ENCODE measurements at regions not wholly inside any gene's neighbourhood (a gene's known extent, or its start where the extent isn't known, plus 50 kb on each side); places are given as distances from the start of the nearest gene placed in this dataset.

DNA sequence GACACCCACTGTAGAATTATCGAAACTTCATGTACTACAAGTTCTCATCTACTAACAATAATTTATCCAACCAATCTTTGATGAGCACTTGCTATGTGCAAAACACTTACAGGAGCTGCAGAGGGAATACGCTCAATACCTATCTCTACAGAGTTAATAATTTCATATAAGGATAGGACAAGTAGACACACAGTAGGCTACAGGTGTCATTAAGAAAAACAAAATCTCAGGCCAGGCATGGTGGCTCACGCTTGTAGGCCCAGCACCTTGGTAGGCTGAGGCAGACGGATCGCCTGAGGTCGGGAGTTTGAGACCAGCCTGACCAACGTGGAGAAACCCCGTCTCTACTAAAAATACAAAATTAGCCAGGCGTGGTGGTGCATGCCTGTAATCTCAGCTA is 91.3 kb upstream of the PLEKHM1 start:
- TF ChIP-seq, protein P1, sequence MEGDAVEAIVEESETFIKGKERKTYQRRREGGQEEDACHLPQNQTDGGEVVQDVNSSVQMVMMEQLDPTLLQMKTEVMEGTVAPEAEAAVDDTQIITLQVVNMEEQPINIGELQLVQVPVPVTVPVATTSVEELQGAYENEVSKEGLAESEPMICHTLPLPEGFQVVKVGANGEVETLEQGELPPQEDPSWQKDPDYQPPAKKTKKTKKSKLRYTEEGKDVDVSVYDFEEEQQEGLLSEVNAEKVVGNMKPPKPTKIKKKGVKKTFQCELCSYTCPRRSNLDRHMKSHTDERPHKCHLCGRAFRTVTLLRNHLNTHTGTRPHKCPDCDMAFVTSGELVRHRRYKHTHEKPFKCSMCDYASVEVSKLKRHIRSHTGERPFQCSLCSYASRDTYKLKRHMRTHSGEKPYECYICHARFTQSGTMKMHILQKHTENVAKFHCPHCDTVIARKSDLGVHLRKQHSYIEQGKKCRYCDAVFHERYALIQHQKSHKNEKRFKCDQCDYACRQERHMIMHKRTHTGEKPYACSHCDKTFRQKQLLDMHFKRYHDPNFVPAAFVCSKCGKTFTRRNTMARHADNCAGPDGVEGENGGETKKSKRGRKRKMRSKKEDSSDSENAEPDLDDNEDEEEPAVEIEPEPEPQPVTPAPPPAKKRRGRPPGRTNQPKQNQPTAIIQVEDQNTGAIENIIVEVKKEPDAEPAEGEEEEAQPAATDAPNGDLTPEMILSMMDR (IDR thresholded peaks at IDR 0.05) = no peak
- TF ChIP-seq POLR2A (IDR thresholded peaks at IDR 0.05) = no peak
